ENCODE measurements at regions not wholly inside any gene's neighbourhood (a gene's known extent, or its start where the extent isn't known, plus 50 kb on each side); places are given as distances from the start of the nearest gene placed in this dataset.

- H3K9me3 Mint-ChIP-seq: peaks cover 3% of the 10 kb centered on the region
- H3K27me3 Mint-ChIP-seq (ENCODE audit: low read depth): no peaks in the 10 kb centered on the region
- H3K4me3 Mint-ChIP-seq: no peak overlapping the region
- no peak overlapping the region for H3K27ac Mint-ChIP-seq (ENCODE audit: unreplicated experiment)
- no peak for TF ChIP-seq CTCF (conservative IDR thresholded peaks at IDR 0.05)
- no peak for DNase-seq (ENCODE audit: low read depth, low spot score)
- H3K4me1 Mint-ChIP-seq: peaks cover 6% of the 10 kb centered on the region
- no peaks in the 10 kb centered on the region for H3K36me3 Mint-ChIP-seq (ENCODE audit: low read depth)
These were observed 131.2 kb upstream of the ERBB4 start for GRCh38 chr2:212669761-212670160.

GRCh38 chr2:212667751-212668316, 129.2 kb upstream of the ERBB4 start:
- Mint-ChIP-seq H3K4me3 (no peak overlapping the region), H3K4me1 (peaks cover 6% of the 10 kb centered on the region), H3K27ac (ENCODE audit: unreplicated experiment) (no peak overlapping the region), H3K9me3 (peaks cover 3% of the 10 kb centered on the region), H3K36me3 (ENCODE audit: low read depth) (no peaks in the 10 kb centered on the region), H3K27me3 (ENCODE audit: low read depth) (no peaks in the 10 kb centered on the region)
- no peak for TF ChIP-seq CTCF (conservative IDR thresholded peaks at IDR 0.05)
- no peak for DNase-seq (ENCODE audit: low read depth, low spot score)

- Mint-ChIP-seq H3K4me3 (no peak overlapping the region), H3K4me1 (peaks cover 6% of the 10 kb centered on the region), H3K36me3 (ENCODE audit: low read depth) (no peaks in the 10 kb centered on the region), H3K27ac (ENCODE audit: unreplicated experiment) (no peak overlapping the region), H3K9me3 (no peaks in the 10 kb centered on the region), H3K27me3 (ENCODE audit: low read depth) (no peaks in the 10 kb centered on the region)
- DNase-seq (ENCODE audit: low read depth, low spot score): no peak
- no peak for TF ChIP-seq CTCF (conservative IDR thresholded peaks at IDR 0.05)
These were observed 127.3 kb upstream of the ERBB4 start for GRCh38 chr2:212665948-212666347.

GRCh38 chr2:212659441-212659840, 120.8 kb upstream of the ERBB4 start:
- H3K36me3 Mint-ChIP-seq (ENCODE audit: low read depth): no peaks in the 10 kb centered on the region
- no peak for TF ChIP-seq CTCF (conservative IDR thresholded peaks at IDR 0.05)
- H3K27ac Mint-ChIP-seq (ENCODE audit: unreplicated experiment): peak overlapping the region; percentile 64
- H3K27me3 Mint-ChIP-seq (ENCODE audit: low read depth): no peaks in the 10 kb centered on the region
- H3K9me3 Mint-ChIP-seq: peaks cover 5% of the 10 kb centered on the region
- no peaks in the 10 kb centered on the region for H3K4me1 Mint-ChIP-seq
- no peak overlapping the region for H3K4me3 Mint-ChIP-seq
- no peak for DNase-seq (ENCODE audit: low read depth, low spot score)

GRCh38 chr2:212649646-212650045, 111.0 kb upstream of the ERBB4 start:
- Mint-ChIP-seq H3K9me3 (no peaks in the 10 kb centered on the region), H3K4me3 (no peak overlapping the region), H3K27me3 (ENCODE audit: low read depth) (no peaks in the 10 kb centered on the region), H3K4me1 (no peaks in the 10 kb centered on the region), H3K27ac (ENCODE audit: unreplicated experiment) (no peak overlapping the region), H3K36me3 (ENCODE audit: low read depth) (no peaks in the 10 kb centered on the region)
- TF ChIP-seq CTCF (conservative IDR thresholded peaks at IDR 0.05): no peak
- DNase-seq (ENCODE audit: low read depth, low spot score): no peak

Data from neural crest cell (in vitro differentiated cells).